Mesendoderm (in vitro differentiated cells): ENCODE measurements at regions not wholly inside any gene's neighbourhood (a gene's known extent, or its start where the extent isn't known, plus 50 kb on each side); places are given as distances from the start of the nearest gene placed in this dataset.
"Not testable (repeated sequence)": the region's sequence is repeated elsewhere in the genome, so short reads cannot be mapped to it uniquely, and the experiment has no call there.

ENCODE experiments used
- DNase-seq: peaks from one replicate; pipeline ENCODE4 v3.0.0; 2013
- H2AK5ac ChIP-seq: 2 replicates; pipeline ENCODE4 v1.6.1; 2013; ENCODE audit warnings: low read length, inconsistent platforms
- H2BK120ac ChIP-seq: 2 replicates; pipeline ENCODE4 v1.6.1; 2013; ENCODE audit warnings: low read depth, mild to moderate bottlenecking, low read length, moderate library complexity, mixed read lengths
- H2BK15ac ChIP-seq: replicated peaks from 2 replicates; pipeline ENCODE4 v1.6.1; 2013; ENCODE audit warnings: low read depth, mild to moderate bottlenecking, moderate library complexity
- H2BK5ac ChIP-seq: 2 replicates; pipeline ENCODE4 v1.6.1; 2013; ENCODE audit warnings: low read length, inconsistent platforms
- H3K18ac ChIP-seq: 2 replicates; pipeline ENCODE4 v1.6.1; 2013; ENCODE audit warnings: mild to moderate bottlenecking, low read length, mixed read lengths
- H3K23ac ChIP-seq: one replicate; pipeline ENCODE4 v1.6.1; 2013; ENCODE audit warnings: low read length
- H3K27ac ChIP-seq: 2 replicates; pipeline ENCODE4 v1.5.1; 2013; ENCODE audit warnings: low read depth, mild to moderate bottlenecking, inconsistent platforms, low read length, moderate library complexity
- H3K27me3 ChIP-seq: 2 replicates; pipeline ENCODE4 v1.6.1; 2013; ENCODE audit warnings: low read length, control low read depth, mild to moderate bottlenecking, inconsistent platforms; ENCODE audit not compliant: insufficient read depth, poor library complexity
- H3K36me3 ChIP-seq: 2 replicates; pipeline ENCODE4 v1.6.1; 2013; ENCODE audit warnings: low read length, inconsistent platforms; ENCODE audit not compliant: control insufficient read depth, insufficient read depth
- H3K4ac ChIP-seq: one replicate; pipeline ENCODE4 v1.6.1; 2013; ENCODE audit warnings: low read depth, mild to moderate bottlenecking, low read length, moderate library complexity
- H3K4me1 ChIP-seq: 2 replicates; pipeline ENCODE4 v1.6.1; 2013; ENCODE audit warnings: low read depth, low read length, inconsistent platforms; ENCODE audit not compliant: control insufficient read depth
- H3K4me2 ChIP-seq: 2 replicates; pipeline ENCODE4 v1.6.1; 2013; ENCODE audit warnings: low read length
- H3K4me3 ChIP-seq: 2 replicates; pipeline ENCODE4 v1.5.1; 2013; ENCODE audit warnings: mild to moderate bottlenecking, low read length
- H3K56ac ChIP-seq: one replicate; pipeline ENCODE4 v1.6.1; 2013; ENCODE audit warnings: low read length
- H3K79me1 ChIP-seq: 2 replicates; pipeline ENCODE4 v1.6.1; 2013; ENCODE audit warnings: low read length, inconsistent platforms
- H3K79me2 ChIP-seq: 2 replicates; pipeline ENCODE4 v1.6.1; 2013; ENCODE audit warnings: mild to moderate bottlenecking, low read length; ENCODE audit not compliant: control insufficient read depth, insufficient read depth
- H3K9ac ChIP-seq: 2 replicates; pipeline ENCODE4 v1.6.1; 2013; ENCODE audit warnings: low read length, inconsistent platforms
- H4K5ac ChIP-seq: one replicate; pipeline ENCODE4 v1.6.1; 2013; ENCODE audit warnings: low read length
- H4K8ac ChIP-seq: one replicate; pipeline ENCODE4 v1.6.1; 2013; ENCODE audit warnings: low read depth, mild to moderate bottlenecking, control low read depth, low read length, moderate library complexity
- WGBS: extraction: QIAGEN DNeasy Blood & Tissue Kit; methylation state at CpG from one replicate; pipeline ENCODE4 v1.1.7; 2013; ENCODE audit warnings: low lambda C conversion rate, missing lambda C conversion rate; ENCODE audit not compliant: insufficient coverage; ENCODE audit errors: extremely low coverage; 5-methylcytosine and 5-hydroxymethylcytosine counted together

GRCh38 chr16:18263046-18263445, 73.5 kb downstream of the NPIPA8 start:
- not testable (repeated sequence) for H2AK5ac ChIP-seq, H3K36me3 ChIP-seq, H3K23ac ChIP-seq, H3K4me2 ChIP-seq, H2BK5ac ChIP-seq, H3K9ac ChIP-seq, H2BK15ac ChIP-seq, H3K18ac ChIP-seq, H3K79me2 ChIP-seq, H4K8ac ChIP-seq, H3K4me3 ChIP-seq, H3K79me1 ChIP-seq, H3K56ac ChIP-seq, H3K27me3 ChIP-seq, H3K27ac ChIP-seq, H4K5ac ChIP-seq, H3K4ac ChIP-seq, H3K4me1 ChIP-seq, DNase-seq, H2BK120ac ChIP-seq
- WGBS = no CpG with 5 or more reads among the region's 5 CpGs

- not testable (repeated sequence) for H3K79me2 ChIP-seq, H2AK5ac ChIP-seq, H3K4me2 ChIP-seq, H3K4me1 ChIP-seq, H2BK5ac ChIP-seq, H3K27me3 ChIP-seq, H3K79me1 ChIP-seq, H2BK15ac ChIP-seq, H3K4me3 ChIP-seq, H3K23ac ChIP-seq, H3K9ac ChIP-seq, H3K36me3 ChIP-seq, H2BK120ac ChIP-seq, DNase-seq, H4K5ac ChIP-seq, H3K4ac ChIP-seq, H3K18ac ChIP-seq, H3K27ac ChIP-seq, H3K56ac ChIP-seq, H4K8ac ChIP-seq
- WGBS = no CpG with 5 or more reads among the region's 2 CpGs
These were observed 74.7 kb downstream of the NPIPA8 start for GRCh38 chr16:18261848-18262247.

GRCh38 chr16:18259496-18260176, 76.9 kb downstream of the NPIPA8 start:
- not testable (repeated sequence) for H2BK5ac ChIP-seq

GRCh38 chr16:18252943-18253342, 83.6 kb downstream of the NPIPA8 start:
- not testable (repeated sequence) for H2BK5ac ChIP-seq, H2AK5ac ChIP-seq, H3K79me1 ChIP-seq, H3K27ac ChIP-seq, H3K18ac ChIP-seq, H3K4ac ChIP-seq, H3K79me2 ChIP-seq, DNase-seq, H3K56ac ChIP-seq, H3K27me3 ChIP-seq, H3K23ac ChIP-seq, H3K36me3 ChIP-seq, H2BK15ac ChIP-seq, H3K4me2 ChIP-seq, H4K5ac ChIP-seq, H4K8ac ChIP-seq, H3K4me3 ChIP-seq, H2BK120ac ChIP-seq, H3K9ac ChIP-seq, H3K4me1 ChIP-seq
- WGBS = no CpG with 5 or more reads among the region's 5 CpGs

More at GRCh38 chr16:18259496-18260176, 76.9 kb downstream of the NPIPA8 start:
- H3K4ac ChIP-seq, H3K4me1 ChIP-seq, H3K79me1 ChIP-seq, H3K36me3 ChIP-seq, H3K9ac ChIP-seq, H3K23ac ChIP-seq, H4K5ac ChIP-seq, H3K4me3 ChIP-seq, DNase-seq, H3K27ac ChIP-seq, H3K4me2 ChIP-seq, H2BK120ac ChIP-seq, H3K56ac ChIP-seq, H3K27me3 ChIP-seq, H2AK5ac ChIP-seq, H3K18ac ChIP-seq, H3K79me2 ChIP-seq, H4K8ac ChIP-seq, H2BK15ac ChIP-seq: not testable (repeated sequence)
- whole genome bisulfite sequencing = no CpG with 5 or more reads among the region's 10 CpGs

- not testable (repeated sequence) for DNase-seq, H3K4me3 ChIP-seq, H4K8ac ChIP-seq, H3K23ac ChIP-seq, H3K36me3 ChIP-seq, H3K4me1 ChIP-seq, H2AK5ac ChIP-seq, H3K9ac ChIP-seq, H3K56ac ChIP-seq, H2BK120ac ChIP-seq, H3K18ac ChIP-seq, H2BK15ac ChIP-seq, H4K5ac ChIP-seq, H3K4ac ChIP-seq, H2BK5ac ChIP-seq, H3K79me2 ChIP-seq, H3K27ac ChIP-seq, H3K79me1 ChIP-seq, H3K4me2 ChIP-seq, H3K27me3 ChIP-seq
- no CpG with 5 or more reads among the region's 13 CpGs for WGBS
These were observed 106.0 kb downstream of the NPIPA8 start for GRCh38 chr16:18230505-18230904.
